ENCODE measurements at regions not wholly inside any gene's neighbourhood (a gene's known extent, or its start where the extent isn't known, plus 50 kb on each side); places are given as distances from the start of the nearest gene placed in this dataset.

- H2BK120ac ChIP-seq (ENCODE audit: low read depth, low read length) = no peak overlapping the region
- H3K9me1 ChIP-seq (ENCODE audit: insufficient read depth, low read length) = no peaks in the 10 kb centered on the region
- no peaks in the 10 kb centered on the region for H3K9me3 ChIP-seq (ENCODE audit: control insufficient read depth, insufficient read depth, low read length)
- no peak overlapping the region for H2BK20ac ChIP-seq (ENCODE audit: low read depth, low read length)
- H3K36me3 ChIP-seq (ENCODE audit: control insufficient read depth, insufficient read depth, low read length) = no peaks in the 10 kb centered on the region
- no peak overlapping the region for H3K27ac ChIP-seq (ENCODE audit: insufficient read depth, low read length)
- no peak overlapping the region for H3K9ac ChIP-seq (ENCODE audit: low read depth, low read length)
- no peak overlapping the region for H2AK9ac ChIP-seq (replicated peaks; ENCODE audit: low read depth, low read length, poor library complexity)
- 0 out of 2 replicates have a peak overlapping the region, but pooled peaks have one; percentile 18 for H3K14ac ChIP-seq (replicated peaks; ENCODE audit: low read depth, low read length)
- H3K4ac ChIP-seq (ENCODE audit: low read depth, low read length) = no peak overlapping the region
- no peak overlapping the region for H2AK5ac ChIP-seq (ENCODE audit: low read depth, low read length)
- no peaks in the 10 kb centered on the region for H3K4me1 ChIP-seq (ENCODE audit: control insufficient read depth, insufficient read depth, low read length)
- intact Hi-C loops (cut with micrococcal nuclease) (no loop called here), dilution Hi-C loops (cut with HindIII; ENCODE audit: low sequenced_read_pairs, unreplicated experiment) (no loop called here), in situ Hi-C loops (cut with MboI; ENCODE audit: low sequenced_read_pairs) (no loop called here)
- no peak overlapping the region for H3K23ac ChIP-seq (ENCODE audit: low read depth, low read length)
- no peaks in the 10 kb centered on the region for H4K20me1 ChIP-seq (ENCODE audit: insufficient read depth, low read length)
- H2BK5ac ChIP-seq (ENCODE audit: low read depth, low read length, poor library complexity, severe bottlenecking) = no peak overlapping the region
- WGBS, 2 experiments (ENCODE audit: extremely low coverage in 2 of 2, insufficient read length in 1 of 2) = no CpG with 5 or more reads among the region's 1 CpG
- H3K4me2 ChIP-seq (ENCODE audit: low read depth, low read length) = no peak overlapping the region
- no peak overlapping the region for H3K4me3 ChIP-seq (ENCODE audit: insufficient read depth, low read depth, low read length)
- ATAC-seq (ENCODE audit: low read depth) (no peak), DNase-seq (no peak)
- no peak overlapping the region for H2BK15ac ChIP-seq (ENCODE audit: low read depth, low read length)
- H3K79me1 ChIP-seq (ENCODE audit: low read depth in 1 of 2, low read length in 2 of 2) = no peaks in the 10 kb centered on the region
- no peak overlapping the region for H2AFZ ChIP-seq (replicated peaks; ENCODE audit: low read length, poor library complexity)
- H3K18ac ChIP-seq (ENCODE audit: low read depth, low read length) = no peak overlapping the region
- H4K91ac ChIP-seq (ENCODE audit: insufficient read depth, low read depth, low read length) = no peak overlapping the region
- CTCF ChIA-PET = no interaction called here
- TF ChIP-seq RCOR1 (IDR thresholded peaks at IDR 0.05; ENCODE audit: insufficient replicate concordance, low read length) (no peak), FOS (IDR thresholded peaks at IDR 0.05; ENCODE audit: low read depth, low read length) (no peak), MAZ (IDR thresholded peaks at IDR 0.05; ENCODE audit: borderline replicate concordance, low read depth, low read length) (no peak), POLR2A (IDR thresholded peaks at IDR 0.05; ENCODE audit: low read depth, low read length) (no peak), SMC3 (IDR thresholded peaks at IDR 0.05; ENCODE audit: low read depth, low read length) (no peak), BHLHE40 (IDR thresholded peaks at IDR 0.05; ENCODE audit: low read depth, low read length) (no peak), RAD21 (IDR thresholded peaks at IDR 0.05; ENCODE audit: low read length) (no peak), ELK1 (IDR thresholded peaks at IDR 0.05; ENCODE audit: borderline replicate concordance, low read depth, low read length) (no peak), CEBPB (IDR thresholded peaks at IDR 0.05; ENCODE audit: low read depth, low read length) (no peak), RFX5 (IDR thresholded peaks at IDR 0.05; ENCODE audit: low read depth, low read length) (no peak), USF2 (IDR thresholded peaks at IDR 0.05; ENCODE audit: low read depth, low read length) (no peak), NFE2L2 (IDR thresholded peaks at IDR 0.05; ENCODE audit: low read depth, low read length) (no peak), CTCF (conservative IDR thresholded peaks at IDR 0.05; ENCODE audit: low read depth, low read length) (no peak)
- H3K27me3 ChIP-seq (ENCODE audit: control insufficient read depth, insufficient read depth, low read length) = no peaks in the 10 kb centered on the region
- no TSS peak for BruUV-seq (replicated peaks)
- POLR2A ChIA-PET (ENCODE audit: unreplicated experiment) = no interaction called here
- H4K8ac ChIP-seq (ENCODE audit: low read depth in 2 of 2, low read length in 2 of 2) = no peak overlapping the region
- H3K56ac ChIP-seq (ENCODE audit: extremely low read depth, insufficient read depth, low read length) = no peak overlapping the region
- H4K5ac ChIP-seq (ENCODE audit: low read depth, low read length) = no peak overlapping the region
These were observed 79.1 kb upstream of the ADAMTSL1 start for GRCh38 chr9:18394847-18395351.
